GM06990 (cell line): ENCODE measurements at regions not wholly inside any gene's neighbourhood (a gene's known extent, or its start where the extent isn't known, plus 50 kb on each side); places are given as distances from the start of the nearest gene placed in this dataset.

Source experiments
- DNase-seq: peaks from one replicate; pipeline ENCODE4 v3.0.0-alpha.2; 2011; ENCODE audit not compliant: insufficient read length; ENCODE audit errors: extremely low read depth
- H3K27me3 ChIP-seq: replicated peaks from 2 replicates; pipeline ENCODE4 v1.6.0; 2011; ENCODE audit warnings: low read length; ENCODE audit not compliant: control insufficient read depth, insufficient read depth
- H3K36me3 ChIP-seq: 2 replicates; pipeline ENCODE4 v1.5.1; 2011; ENCODE audit warnings: low read length; ENCODE audit not compliant: control insufficient read depth, insufficient read depth
- H3K4me3 ChIP-seq: replicated peaks from 2 replicates; pipeline ENCODE4 v1.5.1; 2011; ENCODE audit warnings: low read depth, mild to moderate bottlenecking, control low read depth, low read length
- CTCF ChIP-seq: IDR thresholded peaks from 2 replicates; pipeline ENCODE4 v1.5.1; 2011; ENCODE audit warnings: low read length, control low read depth, mild to moderate bottlenecking, inconsistent platforms; ENCODE audit not compliant: insufficient read depth, poor library complexity, severe bottlenecking

- Histone ChIP-seq H3K27me3 (no peaks in the 10 kb centered on the region), H3K36me3 (no peaks in the 10 kb centered on the region), H3K4me3 (no peak overlapping the region)
- no peak for DNase-seq
- TF ChIP-seq CTCF: no peak
Observed at GRCh38 chr2:2734308-2734707, 403.2 kb upstream of the MYT1L start.

- DNase-seq: no peak
- Histone ChIP-seq H3K4me3 (no peak overlapping the region), H3K36me3 (no peaks in the 10 kb centered on the region), H3K27me3 (no peaks in the 10 kb centered on the region)
- no peak for TF ChIP-seq CTCF
Observed at GRCh38 chr2:2733818-2734217, 402.7 kb upstream of the MYT1L start.

- H3K27me3 ChIP-seq: no peaks in the 10 kb centered on the region
- no peak for TF ChIP-seq CTCF
- no peak for DNase-seq
- H3K36me3 ChIP-seq: no peaks in the 10 kb centered on the region
- H3K4me3 ChIP-seq: no peak overlapping the region
Observed at GRCh38 chr2:2732331-2733119, 401.4 kb upstream of the MYT1L start.

GRCh38 chr2:2731816-2732284 is 400.8 kb upstream of the MYT1L start:
- Histone ChIP-seq H3K4me3 (no peak overlapping the region), H3K27me3 (no peaks in the 10 kb centered on the region), H3K36me3 (no peaks in the 10 kb centered on the region)
- no peak for TF ChIP-seq CTCF
- no peak for DNase-seq

GRCh38 chr2:2731101-2731815 is 400.2 kb upstream of the MYT1L start:
- H3K36me3 ChIP-seq: no peaks in the 10 kb centered on the region
- H3K4me3 ChIP-seq: no peak overlapping the region
- no peak for TF ChIP-seq CTCF
- no peak for DNase-seq
- no peaks in the 10 kb centered on the region for H3K27me3 ChIP-seq
